DND-41 (cell line): ENCODE measurements at regions not wholly inside any gene's neighbourhood (a gene's known extent, or its start where the extent isn't known, plus 50 kb on each side); places are given as distances from the start of the nearest gene placed in this dataset.

ENCODE experiments used
- ATAC-seq: fragments of 200-7000 bp; cut with Tn5 transposase; 3 replicates; pipeline ENCODE4 v1.9.1; 2021; ENCODE audit warnings: low read depth; ENCODE audit not compliant: insufficient read depth
- DNase-seq: peaks from one replicate; pipeline ENCODE4 v3.0.0-alpha.2; 2020
- H2AFZ ChIP-seq: 2 replicates; pipeline ENCODE4 v1.6.0; 2012; ENCODE audit warnings: low read depth, low read length
- H3K27ac ChIP-seq: 2 replicates; pipeline ENCODE4 v1.5.1; 2012; ENCODE audit warnings: low read length, inconsistent platforms
- H3K27me3 ChIP-seq: fragments of 200-600 bp; sonication (generic); 2 replicates; pipeline ENCODE4 v1.6.0; 2012; ENCODE audit warnings: low read length, mild to moderate bottlenecking, inconsistent platforms; ENCODE audit not compliant: insufficient read depth, poor library complexity
- H3K36me3 ChIP-seq: 2 replicates; pipeline ENCODE4 v1.5.1; 2012; ENCODE audit warnings: low read length, inconsistent platforms; ENCODE audit not compliant: insufficient read depth
- H3K4me1 ChIP-seq: 2 replicates; pipeline ENCODE4 v1.5.1; 2012; ENCODE audit warnings: mild to moderate bottlenecking, low read length; ENCODE audit not compliant: insufficient read depth
- H3K4me2 ChIP-seq: 2 replicates; pipeline ENCODE4 v1.6.0; 2012; ENCODE audit warnings: mild to moderate bottlenecking, moderate library complexity, low read length, inconsistent platforms; ENCODE audit not compliant: insufficient read depth
- H3K4me3 ChIP-seq, 2 experiments: fragments of 200-600 bp in 1 of 2; shearing (Covaris generic) in 1 of 2; 2 replicates each; pipeline ENCODE4 v1.5.1; 2012 to 2016; ENCODE audit warnings: inconsistent platforms in 2 of 2, low read length in 2 of 2, mild to moderate bottlenecking in 2 of 2, low read depth in 1 of 2, moderate library complexity in 1 of 2
- H3K79me2 ChIP-seq: 2 replicates; pipeline ENCODE4 v1.6.0; 2012; ENCODE audit warnings: low read length, inconsistent platforms; ENCODE audit not compliant: insufficient read depth
- H3K9ac ChIP-seq: 2 replicates; pipeline ENCODE4 v1.6.0; 2012; ENCODE audit warnings: low read depth, mild to moderate bottlenecking, inconsistent platforms, low read length, moderate library complexity
- H3K9me3 ChIP-seq: 2 replicates; pipeline ENCODE4 v1.5.1; 2012; ENCODE audit warnings: low read length, moderate library complexity, mild to moderate bottlenecking, inconsistent platforms; ENCODE audit not compliant: insufficient read depth, severe bottlenecking
- H4K20me1 ChIP-seq: 2 replicates; pipeline ENCODE4 v1.6.0; 2012; ENCODE audit warnings: low read length; ENCODE audit not compliant: insufficient read depth
- CTCF ChIP-seq: IDR thresholded peaks from 2 replicates; pipeline ENCODE4 v1.5.1; 2012; ENCODE audit warnings: borderline replicate concordance, low read length, moderate library complexity, mild to moderate bottlenecking; ENCODE audit not compliant: poor library complexity, severe bottlenecking; ENCODE audit errors: extremely low read depth
- EZH2 ChIP-seq: IDR thresholded peaks from 3 replicates; pipeline ENCODE4 v1.6.1; 2012; ENCODE audit warnings: borderline replicate concordance, low read depth, mild to moderate bottlenecking, moderate library complexity, low read length, inconsistent platforms; ENCODE audit not compliant: severe bottlenecking

- Histone ChIP-seq H3K4me1 (no peaks in the 10 kb centered on the region), H4K20me1 (no peaks in the 10 kb centered on the region), H2AFZ (no peak overlapping the region), H3K9me3 (no peaks in the 10 kb centered on the region), H3K4me3 (no peak overlapping the region), H3K27ac (no peak overlapping the region), H3K79me2 (no peaks in the 10 kb centered on the region), H3K4me2 (no peak overlapping the region), H3K9ac (no peak overlapping the region), H3K27me3 (no peaks in the 10 kb centered on the region), H3K36me3 (no peaks in the 10 kb centered on the region)
- no peak for DNase-seq
- no peak for ATAC-seq
- no peak for TF ChIP-seq EZH2
- no peak for TF ChIP-seq CTCF
These were observed 417.4 kb upstream of the ATP11B start for GRCh38 chr3:182375916-182376315.

DNA sequence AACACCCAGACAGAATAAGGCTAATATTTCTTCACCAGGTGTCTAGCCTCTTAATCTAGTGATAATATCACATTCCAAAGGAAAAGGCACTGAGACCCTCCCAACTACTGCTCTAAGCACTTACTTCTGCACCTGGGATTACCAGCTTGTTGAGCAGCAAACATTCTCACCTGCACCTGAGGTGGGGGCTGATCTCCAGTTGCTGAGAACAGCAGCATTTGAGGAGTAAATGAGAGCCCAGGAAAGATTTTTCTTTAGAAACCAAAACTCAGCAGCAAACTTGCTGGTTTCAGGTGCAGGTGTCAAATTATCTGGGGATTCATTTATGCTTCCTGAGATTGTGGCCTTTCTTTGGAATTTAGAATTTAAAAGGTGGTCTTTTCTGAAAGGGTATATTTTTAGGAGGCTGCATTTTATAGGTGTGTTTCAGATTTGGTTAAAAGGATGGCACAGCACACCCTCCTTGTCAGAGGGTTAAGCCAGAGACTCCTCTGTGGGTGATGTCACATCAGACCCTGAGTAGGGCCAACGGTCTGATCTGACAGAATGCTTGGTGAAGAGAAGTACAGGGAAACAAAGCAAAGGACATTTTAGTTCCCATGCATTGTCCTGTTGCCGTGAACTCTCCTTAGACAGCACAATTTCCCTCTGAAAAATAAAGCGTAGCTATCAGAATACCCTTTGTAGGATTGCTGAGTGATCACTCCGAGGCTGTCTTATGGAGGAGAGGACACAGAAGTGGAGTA lies 411.0 kb upstream of the ATP11B start:
- ATAC-seq (no peak), DNase-seq (no peak)
- Histone ChIP-seq H3K79me2 (no peaks in the 10 kb centered on the region), H3K27ac (no peak overlapping the region), H3K36me3 (no peaks in the 10 kb centered on the region), H3K27me3 (no peaks in the 10 kb centered on the region), H3K4me3 (no peak overlapping the region), H3K9me3 (no peaks in the 10 kb centered on the region), H3K4me2 (no peak overlapping the region), H2AFZ (no peak overlapping the region), H4K20me1 (no peaks in the 10 kb centered on the region), H3K4me1 (no peaks in the 10 kb centered on the region), H3K9ac (no peak overlapping the region)
- TF ChIP-seq CTCF (no peak), EZH2 (no peak)

DNA sequence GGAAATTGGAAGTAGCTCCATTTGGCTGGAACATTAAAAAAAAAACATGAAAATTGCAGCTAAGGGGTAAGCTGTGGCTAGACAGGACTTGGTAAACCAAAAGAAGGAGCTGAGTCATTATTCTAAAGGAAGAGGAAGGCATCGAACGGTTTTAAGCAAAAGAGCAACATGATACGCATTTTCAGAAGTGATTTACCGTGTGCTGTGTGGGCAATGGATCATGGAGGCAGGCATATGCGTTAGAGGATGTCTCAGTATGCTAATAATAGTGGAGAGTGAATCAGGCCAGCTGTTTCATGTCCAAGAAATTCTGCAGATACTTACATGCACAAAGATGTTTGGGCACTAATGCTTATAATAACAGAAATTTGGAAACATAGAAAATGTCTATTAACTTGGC lies 409.1 kb upstream of the ATP11B start:
- H3K4me3 ChIP-seq = no peak overlapping the region
- H3K4me2 ChIP-seq = no peak overlapping the region
- no peaks in the 10 kb centered on the region for H4K20me1 ChIP-seq
- H3K9me3 ChIP-seq = no peaks in the 10 kb centered on the region
- no peak for ATAC-seq
- H3K27me3 ChIP-seq = no peaks in the 10 kb centered on the region
- no peak overlapping the region for H3K27ac ChIP-seq
- TF ChIP-seq CTCF (no peak), EZH2 (no peak)
- no peaks in the 10 kb centered on the region for H3K79me2 ChIP-seq
- no peak for DNase-seq
- no peaks in the 10 kb centered on the region for H3K4me1 ChIP-seq
- H2AFZ ChIP-seq = no peak overlapping the region
- H3K36me3 ChIP-seq = no peaks in the 10 kb centered on the region
- no peak overlapping the region for H3K9ac ChIP-seq
